ENCODE measurements at regions not wholly inside any gene's neighbourhood (a gene's known extent, or its start where the extent isn't known, plus 50 kb on each side); places are given as distances from the start of the nearest gene placed in this dataset.

DNA sequence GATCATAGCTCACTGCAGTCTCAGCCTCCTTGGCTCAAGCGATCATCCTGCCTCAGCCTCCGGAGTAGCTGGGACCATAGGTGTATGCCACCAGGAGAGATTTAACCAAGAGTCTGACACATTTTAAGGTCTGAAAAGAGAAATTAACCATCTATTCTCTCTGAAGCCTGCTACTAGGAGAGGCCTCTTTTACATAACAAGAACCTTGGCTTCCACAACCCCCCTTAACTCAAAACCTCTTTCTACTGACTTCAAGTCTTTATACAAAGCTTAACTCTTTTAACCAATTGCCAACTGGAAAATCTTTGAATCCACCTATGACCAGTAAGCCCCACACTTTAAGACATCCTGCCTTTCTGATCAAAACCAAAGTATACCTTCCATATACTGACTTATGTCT is 279.9 kb upstream of the CELF4 start (continued):
- TF ChIP-seq ATF2 (IDR thresholded peaks at IDR 0.05; ENCODE audit: low read length) = no peak

Data from H1 (cell line).